Keratinocyte (primary cell): ENCODE measurements at regions not wholly inside any gene's neighbourhood (a gene's known extent, or its start where the extent isn't known, plus 50 kb on each side); places are given as distances from the start of the nearest gene placed in this dataset.

Source experiments
- DNase-seq: peaks from one replicate; pipeline ENCODE4 v3.0.0-alpha.2; 2011; ENCODE audit warnings: low read depth, missing footprints, low spot score
- FAIRE-seq: peaks from 2 replicates; lab custom pipeline; 2011; peaks lifted over from hg19 to GRCh38; lab: Jason Lieb, UNC
- H2AFZ ChIP-seq: 2 replicates; pipeline ENCODE4 v1.6.0; 2012; ENCODE audit warnings: low read length, control low read depth, inconsistent platforms; ENCODE audit not compliant: control insufficient read depth
- H3K27ac ChIP-seq: 2 replicates; pipeline ENCODE4 v1.5.1; 2011; ENCODE audit warnings: low read length; ENCODE audit not compliant: control insufficient read depth, insufficient read depth
- H3K27me3 ChIP-seq: 3 replicates; pipeline ENCODE4 v1.6.0; 2011; ENCODE audit warnings: low read length; ENCODE audit not compliant: control insufficient read depth, insufficient read depth; ENCODE audit errors: extremely low read depth
- H3K36me3 ChIP-seq, 2 experiments: 2 replicates in 1 of 2; 3 replicates in 1 of 2; pipeline ENCODE4 v1.5.1; 2011; ENCODE audit warnings: low read length in 2 of 2, mild to moderate bottlenecking in 1 of 2; ENCODE audit not compliant: control insufficient read depth in 2 of 2, insufficient read depth in 2 of 2; ENCODE audit errors: extremely low read depth in 1 of 2
- H3K4me1 ChIP-seq: 3 replicates; pipeline ENCODE4 v1.5.1; 2011; ENCODE audit warnings: low read length; ENCODE audit not compliant: control insufficient read depth, insufficient read depth; ENCODE audit errors: extremely low read depth
- H3K4me2 ChIP-seq: 3 replicates; pipeline ENCODE4 v1.6.0; 2011; ENCODE audit warnings: low read depth, low read length; ENCODE audit not compliant: control insufficient read depth, insufficient read depth; ENCODE audit errors: extremely low read depth
- H3K4me3 ChIP-seq, 3 experiments: fragments of 200-600 bp in 1 of 3; sonication (generic) in 1 of 3; 2 replicates in 2 of 3; 3 replicates in 1 of 3; pipeline ENCODE4 v1.5.1; 2011 to 2016; ENCODE audit warnings: low read length in 3 of 3, mild to moderate bottlenecking in 3 of 3, control low read depth in 2 of 3, inconsistent platforms in 1 of 3, low read depth in 1 of 3, mixed read lengths in 1 of 3, mixed run types in 1 of 3, moderate library complexity in 1 of 3; ENCODE audit not compliant: control insufficient read depth in 2 of 3, insufficient read depth in 2 of 3; ENCODE audit errors: extremely low read depth in 1 of 3
- H3K79me2 ChIP-seq: 2 replicates; pipeline ENCODE4 v1.6.0; 2012; ENCODE audit warnings: low read length; ENCODE audit not compliant: control insufficient read depth, insufficient read depth
- H3K9ac ChIP-seq: 3 replicates; pipeline ENCODE4 v1.6.0; 2011; ENCODE audit warnings: low read length; ENCODE audit not compliant: control insufficient read depth, insufficient read depth; ENCODE audit errors: extremely low read depth
- H3K9me1 ChIP-seq: 3 replicates; pipeline ENCODE4 v1.6.0; 2011; ENCODE audit warnings: low read length; ENCODE audit not compliant: control insufficient read depth, insufficient read depth; ENCODE audit errors: extremely low read depth
- H3K9me3 ChIP-seq: 2 replicates; pipeline ENCODE4 v1.5.1; 2012; ENCODE audit warnings: low read depth, low read length; ENCODE audit not compliant: control insufficient read depth
- H4K20me1 ChIP-seq: 3 replicates; pipeline ENCODE4 v1.6.0; 2011; ENCODE audit warnings: low read length; ENCODE audit not compliant: control insufficient read depth, insufficient read depth; ENCODE audit errors: extremely low read depth
- CTCF ChIP-seq, 3 experiments: IDR thresholded peaks in 1 of 3; conservative IDR thresholded peaks in 1 of 3; optimal IDR thresholded peaks in 1 of 3; 2 replicates in 2 of 3; 3 replicates in 1 of 3; pipeline versions ENCODE3 to v1.5.1; 2011; ENCODE audit warnings: low read length in 3 of 3, mild to moderate bottlenecking in 3 of 3, moderate library complexity in 2 of 3, control low read depth in 1 of 3, inconsistent platforms in 1 of 3; ENCODE audit not compliant: insufficient read depth in 2 of 3; ENCODE audit errors: extremely low read depth in 1 of 3
- EZH2 ChIP-seq: IDR thresholded peaks from one replicate; pipeline ENCODE4 v1.6.1; 2012; ENCODE audit warnings: inconsistent platforms, mild to moderate bottlenecking, low read length, moderate library complexity
- dilution Hi-C: fragments of 300-500 bp; cut with MboI; formaldehyde crosslinking; loops from one replicate; pipeline ENCODE4 v1.7.0; 2020; ENCODE audit warnings: low sequenced_read_pairs; ENCODE audit not compliant: extremely low pct_ligation_motif_present

DNA sequence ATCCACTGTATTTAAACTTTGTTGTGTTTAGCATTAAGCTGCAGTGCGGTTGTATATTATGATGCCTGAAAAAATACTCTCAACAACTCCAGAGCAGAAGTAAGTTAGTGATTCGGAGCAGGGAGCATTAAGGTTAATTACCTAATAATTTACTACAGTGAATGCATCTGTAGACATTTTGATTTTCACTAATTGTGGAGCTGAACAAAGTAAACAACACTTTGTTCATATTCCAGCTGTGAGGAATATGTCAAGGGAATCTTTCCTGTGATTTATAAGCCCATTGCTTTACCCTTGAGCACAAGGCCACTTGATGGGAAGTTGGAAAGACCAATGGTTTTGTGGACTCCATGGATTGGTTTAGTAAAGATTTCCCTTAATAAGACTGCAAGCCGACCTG lies 77.1 kb downstream of the CBLN4 start:
- no peaks in the 10 kb centered on the region for H3K36me3 ChIP-seq
- H3K27ac ChIP-seq, result no peak overlapping the region
- H3K9me3 ChIP-seq, result no peaks in the 10 kb centered on the region
- FAIRE-seq, result no peak
- no peak overlapping the region for H2AFZ ChIP-seq
- TF ChIP-seq EZH2 (no peak), CTCF (optimal IDR thresholded peaks at IDR 0.05 in 1 of 3, IDR thresholded peaks at IDR 0.05 in 1 of 3, conservative IDR thresholded peaks at IDR 0.05 in 1 of 3; ENCODE audit: extremely low read depth in 1 of 3, insufficient read depth in 2 of 3, low read length in 3 of 3) (no peak)
- H4K20me1 ChIP-seq, result no peaks in the 10 kb centered on the region
- H3K4me2 ChIP-seq, result no peak overlapping the region
- H3K9ac ChIP-seq, result no peak overlapping the region
- no peaks in the 10 kb centered on the region for H3K4me1 ChIP-seq
- no peaks in the 10 kb centered on the region for H3K79me2 ChIP-seq
- no peaks in the 10 kb centered on the region for H3K27me3 ChIP-seq
- H3K4me3 ChIP-seq, result no peak overlapping the region
- dilution Hi-C loops, result no loop called here
- DNase-seq, result no peak
- H3K9me1 ChIP-seq, result no peaks in the 10 kb centered on the region

DNA sequence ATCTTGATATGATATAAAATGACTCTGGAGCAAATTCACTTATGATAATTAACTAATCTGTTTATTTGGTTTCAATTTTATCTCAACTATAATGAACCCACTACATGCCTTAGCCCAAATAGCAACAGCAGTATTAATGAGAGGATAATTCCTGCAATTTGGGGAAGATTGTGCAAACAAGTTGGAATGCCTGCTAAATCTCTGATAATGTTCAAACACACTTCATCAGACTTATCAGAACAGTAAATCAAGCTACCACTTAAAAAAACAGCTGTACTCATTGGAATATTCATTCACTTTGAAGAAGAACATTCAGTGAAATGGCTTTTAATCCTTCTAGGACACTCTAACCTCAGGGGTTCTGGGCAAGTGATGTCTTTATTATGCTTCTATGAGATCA lies 85.4 kb downstream of the CBLN4 start:
- Histone ChIP-seq H3K27ac (no peak overlapping the region), H3K9ac (no peak overlapping the region), H3K9me1 (no peaks in the 10 kb centered on the region), H3K9me3 (no peaks in the 10 kb centered on the region), H3K4me2 (no peak overlapping the region), H2AFZ (no peak overlapping the region), H4K20me1 (no peaks in the 10 kb centered on the region), H3K79me2 (no peaks in the 10 kb centered on the region), H3K4me3 (no peak overlapping the region), H3K36me3 (no peaks in the 10 kb centered on the region), H3K27me3 (no peaks in the 10 kb centered on the region), H3K4me1 (peaks cover 6% of the 10 kb centered on the region)
- no peak for TF ChIP-seq EZH2
- TF ChIP-seq CTCF (optimal IDR thresholded peaks at IDR 0.05 in 1 of 3, IDR thresholded peaks at IDR 0.05 in 1 of 3, conservative IDR thresholded peaks at IDR 0.05 in 1 of 3; ENCODE audit: extremely low read depth in 1 of 3, insufficient read depth in 2 of 3, low read length in 3 of 3), result no peak
- dilution Hi-C loops, result no loop called here
- no peak for DNase-seq
- no peak for FAIRE-seq
